A673 (cell line): ENCODE measurements at regions not wholly inside any gene's neighbourhood (a gene's known extent, or its start where the extent isn't known, plus 50 kb on each side); places are given as distances from the start of the nearest gene placed in this dataset.
"Not testable (repeated sequence)": the region's sequence is repeated elsewhere in the genome, so short reads cannot be mapped to it uniquely, and the experiment has no call there.

Source experiments
- BruUV-seq: library from RNA; stranded (reverse); fragments of 400-500 nt; replicated peaks from 2 replicates; lab custom pipeline; 2021; lab: Mats Ljungman, UMichigan
- CTCF ChIA-PET: fragments of 300-600 bp; sonication (Branson Sonifier 250); formaldehyde crosslinking; loops from one replicate; lab custom pipeline; 2022; ENCODE audit warnings: antibody characterized with exemption; lab: Charles Lee
- POLR2A ChIA-PET: fragments of 300-600 bp; sonication (Branson Sonifier 250); formaldehyde crosslinking; loops from one replicate; lab custom pipeline; 2022; ENCODE audit warnings: antibody characterized with exemption; ENCODE audit not compliant: low non-redundant PET; lab: Charles Lee
- DNase-seq: peaks from one replicate; pipeline ENCODE4 v3.0.0-alpha.2; 2015; ENCODE audit warnings: low spot score
- H3K27ac ChIP-seq: fragments of 200-600 bp; sonication (generic); 2 replicates; pipeline ENCODE4 v1.5.1; 2016; ENCODE audit warnings: mixed run types, low read depth, mild to moderate bottlenecking, mixed read lengths, antibody characterized with exemption, low read length; ENCODE audit not compliant: poor library complexity, severe bottlenecking
- H3K27me3 ChIP-seq: fragments of 200-600 bp; sonication (generic); replicated peaks from 2 replicates; pipeline ENCODE4 v1.6.1; 2017; ENCODE audit warnings: mixed run types, low read depth, mild to moderate bottlenecking, mixed read lengths, antibody characterized with exemption, low read length; ENCODE audit not compliant: insufficient read depth, poor library complexity
- H3K36me3 ChIP-seq: fragments of 200-600 bp; sonication (generic); 2 replicates; pipeline ENCODE4 v1.6.1; 2016; ENCODE audit warnings: mixed run types, mild to moderate bottlenecking, mixed read lengths, antibody characterized with exemption, low read length; ENCODE audit not compliant: insufficient read depth, poor library complexity, severe bottlenecking
- H3K4me1 ChIP-seq: fragments of 200-600 bp; sonication (generic); 2 replicates; pipeline ENCODE4 v1.6.1; 2017; ENCODE audit warnings: mixed run types, mild to moderate bottlenecking, mixed read lengths, antibody characterized with exemption, low read length; ENCODE audit not compliant: insufficient read depth, poor library complexity, severe bottlenecking
- H3K4me3 ChIP-seq: fragments of 200-600 bp; sonication (generic); 2 replicates; pipeline ENCODE4 v1.5.1; 2016; ENCODE audit warnings: low read depth, mixed run types, mild to moderate bottlenecking, mixed read lengths, low read length; ENCODE audit not compliant: poor library complexity, severe bottlenecking
- H3K9me3 ChIP-seq: fragments of 200-600 bp; sonication (generic); 2 replicates; pipeline ENCODE4 v1.6.1; 2016; ENCODE audit warnings: mixed run types, low read depth, mild to moderate bottlenecking, mixed read lengths, antibody characterized with exemption, low read length; ENCODE audit not compliant: poor library complexity, severe bottlenecking
- EZH2 ChIP-seq: fragments of 200-600 bp; sonication (generic); IDR thresholded peaks from 2 replicates; pipeline ENCODE4 v1.6.1; 2017; ENCODE audit warnings: borderline replicate concordance, low read depth, mild to moderate bottlenecking, mixed read lengths, antibody characterized with exemption, low read length; ENCODE audit not compliant: poor library complexity, severe bottlenecking
- intact Hi-C: fragments of 100-400 bp; cut with micrococcal nuclease; formaldehyde crosslinking; loops from one replicate; pipeline ENCODE4 v1.10.0; 2022; ENCODE audit not compliant: unreplicated experiment
- TF ChIP-seq, protein P1 (sequence below): fragments of 300-800, 200-600 bp; sonication (generic); conservative IDR thresholded peaks from 2 replicates; pipeline ENCODE4 v1.5.1; 2017; ENCODE audit warnings: low read depth, mild to moderate bottlenecking, antibody characterized with exemption, low read length, moderate library complexity, mixed read lengths

DNA sequence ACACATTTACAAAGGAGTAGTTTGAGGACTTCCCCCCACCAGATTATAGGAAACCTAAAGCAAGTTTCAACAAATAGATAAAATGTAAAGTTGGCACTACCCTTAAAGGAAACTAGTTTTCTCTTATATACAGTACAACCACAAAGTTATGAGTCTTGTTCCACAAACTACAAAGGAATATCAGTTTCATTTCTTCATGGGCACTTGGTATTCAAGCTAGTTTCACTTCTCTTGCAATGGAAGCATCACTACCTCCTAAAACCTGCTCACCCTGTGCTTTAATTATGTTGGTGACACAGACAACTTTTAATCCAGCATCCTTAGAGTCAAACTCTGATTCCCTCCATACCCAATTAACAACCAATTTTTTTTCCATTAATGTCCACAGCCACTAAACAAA is 707.0 kb downstream of the ROBO2 start:
- ChIA-PET CTCF (no interaction called here), POLR2A (no interaction called here)
- no peak overlapping the region for H3K4me3 ChIP-seq
- DNase-seq, result no peak
- no peaks in the 10 kb centered on the region for H3K27me3 ChIP-seq
- no peaks in the 10 kb centered on the region for H3K9me3 ChIP-seq
- H3K36me3 ChIP-seq, result no peaks in the 10 kb centered on the region
- TF ChIP-seq, protein P1, sequence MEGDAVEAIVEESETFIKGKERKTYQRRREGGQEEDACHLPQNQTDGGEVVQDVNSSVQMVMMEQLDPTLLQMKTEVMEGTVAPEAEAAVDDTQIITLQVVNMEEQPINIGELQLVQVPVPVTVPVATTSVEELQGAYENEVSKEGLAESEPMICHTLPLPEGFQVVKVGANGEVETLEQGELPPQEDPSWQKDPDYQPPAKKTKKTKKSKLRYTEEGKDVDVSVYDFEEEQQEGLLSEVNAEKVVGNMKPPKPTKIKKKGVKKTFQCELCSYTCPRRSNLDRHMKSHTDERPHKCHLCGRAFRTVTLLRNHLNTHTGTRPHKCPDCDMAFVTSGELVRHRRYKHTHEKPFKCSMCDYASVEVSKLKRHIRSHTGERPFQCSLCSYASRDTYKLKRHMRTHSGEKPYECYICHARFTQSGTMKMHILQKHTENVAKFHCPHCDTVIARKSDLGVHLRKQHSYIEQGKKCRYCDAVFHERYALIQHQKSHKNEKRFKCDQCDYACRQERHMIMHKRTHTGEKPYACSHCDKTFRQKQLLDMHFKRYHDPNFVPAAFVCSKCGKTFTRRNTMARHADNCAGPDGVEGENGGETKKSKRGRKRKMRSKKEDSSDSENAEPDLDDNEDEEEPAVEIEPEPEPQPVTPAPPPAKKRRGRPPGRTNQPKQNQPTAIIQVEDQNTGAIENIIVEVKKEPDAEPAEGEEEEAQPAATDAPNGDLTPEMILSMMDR, result no peak
- TF ChIP-seq EZH2, result no peak
- H3K27ac ChIP-seq, result no peak overlapping the region
- no TSS peak for BruUV-seq
- H3K4me1 ChIP-seq, result no peaks in the 10 kb centered on the region
- intact Hi-C loops, result no loop called here

DNA sequence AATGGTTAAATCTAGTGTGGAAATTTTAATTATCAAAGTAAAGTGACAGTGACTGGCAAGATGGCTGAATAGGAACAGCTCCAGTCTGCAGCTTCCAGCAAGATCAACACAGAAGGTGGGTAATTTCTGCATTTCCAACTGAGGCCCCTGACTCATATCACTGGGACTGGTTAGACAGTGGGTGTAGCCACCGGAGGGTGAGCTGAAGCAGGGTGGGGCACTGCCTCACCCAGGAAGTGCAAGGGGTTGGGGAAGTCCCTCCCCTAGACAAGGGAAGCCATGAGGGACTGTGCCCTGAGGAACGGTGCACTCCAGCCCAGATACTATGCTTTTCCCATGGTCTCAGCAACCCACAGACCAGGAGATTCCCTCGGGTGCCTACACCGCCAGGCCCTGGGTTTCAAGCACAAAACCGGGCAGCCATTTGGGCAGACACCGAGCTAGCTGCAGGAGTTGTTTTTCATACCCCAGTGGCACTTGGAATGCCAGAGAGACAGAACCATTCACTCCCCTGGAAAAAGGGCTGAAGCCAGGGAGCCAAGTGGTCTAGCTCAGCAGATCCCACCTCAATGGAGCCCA is 716.6 kb downstream of the ROBO2 start:
- CTCF ChIA-PET, BruUV-seq, intact Hi-C loops: not testable (repeated sequence)

DNA sequence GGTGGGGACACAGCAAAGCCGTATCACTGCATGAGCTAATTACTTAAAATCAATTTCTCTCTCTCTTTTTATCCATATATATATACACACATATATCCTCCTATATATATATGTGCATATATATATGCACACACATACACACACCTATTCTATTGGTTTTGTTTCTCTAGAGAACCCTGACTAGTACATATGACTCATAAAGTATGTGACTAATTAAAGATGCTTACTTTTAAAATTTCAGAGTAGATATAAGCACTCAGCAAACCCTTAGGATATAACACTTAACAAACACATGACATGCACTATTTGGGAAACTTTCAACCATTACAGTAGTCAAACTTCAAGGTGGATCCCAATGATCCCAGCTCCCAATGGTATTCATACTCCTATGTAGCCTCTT is 732.6 kb downstream of the ROBO2 start:
- Histone ChIP-seq H3K36me3 (no peaks in the 10 kb centered on the region), H3K4me1 (no peaks in the 10 kb centered on the region), H3K27me3 (no peaks in the 10 kb centered on the region), H3K4me3 (no peak overlapping the region), H3K9me3 (no peaks in the 10 kb centered on the region), H3K27ac (no peak overlapping the region)
- no TSS peak for BruUV-seq
- intact Hi-C loops, result no loop called here
- no peak for DNase-seq
- ChIA-PET CTCF (no interaction called here), POLR2A (no interaction called here)
- TF ChIP-seq EZH2, result no peak
- TF ChIP-seq, protein P1, result no peak

More for the DNA sequence above, 716.6 kb downstream of the ROBO2 start:
- DNase-seq, H3K4me1 ChIP-seq, POLR2A ChIA-PET, H3K9me3 ChIP-seq, H3K4me3 ChIP-seq, H3K27ac ChIP-seq, H3K27me3 ChIP-seq, H3K36me3 ChIP-seq: not testable (repeated sequence)

DNA sequence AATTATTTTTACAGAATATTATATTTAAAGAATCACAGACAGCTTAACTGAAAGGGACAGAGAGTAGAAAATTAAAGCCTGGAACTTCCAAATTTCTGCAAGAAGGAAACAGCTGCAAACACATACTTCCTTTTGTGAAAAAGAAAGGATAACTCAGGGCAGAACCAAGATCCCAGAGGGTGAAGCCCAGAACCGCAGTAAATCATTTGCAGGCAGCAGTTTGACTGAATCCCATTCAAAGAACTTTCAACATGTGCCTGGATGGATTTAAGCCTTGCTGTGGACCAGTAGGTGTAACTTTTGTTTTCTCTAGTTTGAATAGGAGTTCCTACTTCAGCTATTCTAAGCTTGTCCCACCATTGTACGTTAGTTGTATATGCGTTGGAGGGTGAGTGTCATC is 733.2 kb downstream of the ROBO2 start:
- intact Hi-C loops, result no loop called here
- TF ChIP-seq EZH2, result no peak
- TF ChIP-seq, protein P1, result no peak

More for the DNA sequence above, 733.2 kb downstream of the ROBO2 start:
- Histone ChIP-seq H3K27ac (no peak overlapping the region), H3K9me3 (no peaks in the 10 kb centered on the region), H3K4me3 (no peak overlapping the region), H3K36me3 (no peaks in the 10 kb centered on the region), H3K4me1 (no peaks in the 10 kb centered on the region), H3K27me3 (no peaks in the 10 kb centered on the region)
- CTCF ChIA-PET, result no interaction called here
- no TSS peak for BruUV-seq
- POLR2A ChIA-PET, result no interaction called here
- DNase-seq, result no peak
